Esophagus muscularis mucosa (tissue), 4 donors: ENCODE measurements at regions not wholly inside any gene's neighbourhood (a gene's known extent, or its start where the extent isn't known, plus 50 kb on each side); places are given as distances from the start of the nearest gene placed in this dataset.

Experiments
- DNase-seq: peaks from one replicate; pipeline ENCODE4 v3.0.0-alpha.2; 2017; ENCODE audit errors: extremely low spot score
- H3K27ac ChIP-seq, 4 donors: fragments of 200-600 bp; sonication (generic); replicated peaks in 1 of 4; 1 replicate in 3 of 4; 2 replicates in 1 of 4; pipeline ENCODE4 v1.5.1; 2016 to 2019; ENCODE audit warnings: mild to moderate bottlenecking in 1 of 4
- H3K27me3 ChIP-seq, 4 donors: fragments of 200-600 bp; sonication (generic); one replicate each; pipeline versions ENCODE4 v1.5.1 to v1.6.0; 2016 to 2019
- H3K36me3 ChIP-seq, 4 donors: fragments of 200-600 bp; sonication (generic); one replicate each; pipeline ENCODE4 v1.5.1; 2016 to 2019
- H3K4me1 ChIP-seq, 4 donors: fragments of 200-600 bp; sonication (generic); one replicate each; pipeline ENCODE4 v1.5.1; 2016 to 2019
- H3K4me3 ChIP-seq, 4 donors: fragments of 200-600 bp; sonication (generic); 1 replicate in 2 of 4; 2 replicates in 2 of 4; pipeline ENCODE4 v1.5.1; 2016 to 2019; ENCODE audit warnings: mild to moderate bottlenecking in 4 of 4, moderate library complexity in 1 of 4
- H3K9me3 ChIP-seq, 4 donors: fragments of 200-600 bp; sonication (generic); 1 replicate in 3 of 4; 2 replicates in 1 of 4; pipeline ENCODE4 v1.5.1; 2016 to 2019
- EP300 ChIP-seq: sonication (generic); formaldehyde crosslinking; IDR thresholded peaks from one replicate; pipeline ENCODE4 v1.6.1; 2017; ENCODE audit warnings: antibody characterized with exemption
- POLR2A ChIP-seq: fragments of 450-650 bp; IDR thresholded peaks from one replicate; pipeline ENCODE4 v1.6.1; 2017; ENCODE audit warnings: antibody characterized with exemption, moderate library complexity, mild to moderate bottlenecking, low read depth
- POLR2AphosphoS5 ChIP-seq, 2 donors: sonication (generic); formaldehyde crosslinking; IDR thresholded peaks; one replicate each; pipeline ENCODE4 v1.6.1; 2017; ENCODE audit warnings: antibody characterized with exemption in 2 of 2
- WGBS: methylation state at CpG from one replicate; pipeline ENCODE4 v1.1.5; 2018; 5-methylcytosine and 5-hydroxymethylcytosine counted together
- intact Hi-C: fragments of 100-400 bp; cut with DNase I; formaldehyde crosslinking; loops from one replicate; pipeline ENCODE4 v1.15.1; 2023
- TF ChIP-seq, protein P1 (sequence below), 3 experiments: fragments of 200-600 bp in 2 of 3; fragments of 450-650 bp in 1 of 3; sonication (generic) in 2 of 3; IDR thresholded peaks; one replicate each; pipeline ENCODE4 v1.5.1; 2017 to 2019; ENCODE audit warnings: antibody characterized with exemption in 3 of 3, mild to moderate bottlenecking in 2 of 3, moderate library complexity in 1 of 3

DNA sequence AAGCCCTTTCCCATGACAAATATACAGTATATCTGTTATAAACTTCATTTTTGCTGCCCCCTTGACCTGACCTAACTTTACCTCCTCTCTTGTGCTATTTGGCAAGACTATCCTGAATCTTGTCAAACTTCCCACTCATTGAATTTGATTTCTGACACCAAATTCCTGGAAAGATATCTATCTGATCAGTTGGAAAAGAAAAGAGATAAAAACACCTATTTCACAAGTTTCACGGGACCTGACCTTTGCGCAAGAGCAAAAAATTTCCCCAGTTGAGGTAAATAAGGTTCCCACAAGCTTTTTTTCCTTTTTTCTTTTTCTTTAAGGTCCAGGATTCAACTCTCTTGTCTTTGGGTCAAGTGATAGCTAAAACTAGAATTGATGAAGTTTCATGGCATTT, 189.2 kb upstream of the LPP start:
- H3K36me3 ChIP-seq: no peaks in the 10 kb centered on the region
- no peaks in the 10 kb centered on the region for H3K9me3 ChIP-seq
- no peak for TF ChIP-seq POLR2A
- TF ChIP-seq POLR2AphosphoS5 (IDR thresholded peaks at IDR 0.05): no peak
- TF ChIP-seq, protein P1, sequence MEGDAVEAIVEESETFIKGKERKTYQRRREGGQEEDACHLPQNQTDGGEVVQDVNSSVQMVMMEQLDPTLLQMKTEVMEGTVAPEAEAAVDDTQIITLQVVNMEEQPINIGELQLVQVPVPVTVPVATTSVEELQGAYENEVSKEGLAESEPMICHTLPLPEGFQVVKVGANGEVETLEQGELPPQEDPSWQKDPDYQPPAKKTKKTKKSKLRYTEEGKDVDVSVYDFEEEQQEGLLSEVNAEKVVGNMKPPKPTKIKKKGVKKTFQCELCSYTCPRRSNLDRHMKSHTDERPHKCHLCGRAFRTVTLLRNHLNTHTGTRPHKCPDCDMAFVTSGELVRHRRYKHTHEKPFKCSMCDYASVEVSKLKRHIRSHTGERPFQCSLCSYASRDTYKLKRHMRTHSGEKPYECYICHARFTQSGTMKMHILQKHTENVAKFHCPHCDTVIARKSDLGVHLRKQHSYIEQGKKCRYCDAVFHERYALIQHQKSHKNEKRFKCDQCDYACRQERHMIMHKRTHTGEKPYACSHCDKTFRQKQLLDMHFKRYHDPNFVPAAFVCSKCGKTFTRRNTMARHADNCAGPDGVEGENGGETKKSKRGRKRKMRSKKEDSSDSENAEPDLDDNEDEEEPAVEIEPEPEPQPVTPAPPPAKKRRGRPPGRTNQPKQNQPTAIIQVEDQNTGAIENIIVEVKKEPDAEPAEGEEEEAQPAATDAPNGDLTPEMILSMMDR (IDR thresholded peaks at IDR 0.05): no peak
- no peak for TF ChIP-seq EP300
- 91% methylated on average over 2 of the region's 2 CpGs for WGBS
- H3K4me3 ChIP-seq: no peak overlapping the region
- DNase-seq: no peak
- no peak overlapping the region for H3K27ac ChIP-seq
- peaks cover 7 to 30% (median 9%) of the 10 kb centered on the region in 4 donors for H3K4me1 ChIP-seq
- H3K27me3 ChIP-seq: no peaks in the 10 kb centered on the region
- intact Hi-C loops: no loop called here

DNA sequence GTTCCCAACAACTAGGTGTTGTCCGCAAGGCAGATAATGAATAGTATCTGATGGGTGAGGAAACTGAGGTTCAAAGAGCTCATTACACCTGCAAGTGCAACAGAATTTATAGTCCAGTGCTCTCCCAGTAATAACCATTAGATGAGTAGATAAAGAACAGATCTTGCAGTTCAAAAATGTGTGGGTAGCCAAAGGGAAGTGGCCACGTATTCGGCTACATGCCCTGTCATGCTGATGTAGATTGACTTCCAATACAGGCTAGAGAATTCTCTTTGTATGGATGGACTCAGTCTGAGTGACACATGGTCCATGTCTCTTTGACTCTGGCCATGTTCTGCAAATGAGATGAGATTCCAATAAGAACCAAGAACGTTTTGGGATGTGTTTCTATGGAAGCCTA, 187.9 kb upstream of the LPP start:
- no peaks in the 10 kb centered on the region for H3K9me3 ChIP-seq
- no peak overlapping the region for H3K27ac ChIP-seq
- TF ChIP-seq, protein P1 (IDR thresholded peaks at IDR 0.05): no peak
- no peak for TF ChIP-seq POLR2AphosphoS5 (IDR thresholded peaks at IDR 0.05)
- no peak for TF ChIP-seq EP300
- TF ChIP-seq POLR2A: no peak
- no peak for DNase-seq
- no peaks in the 10 kb centered on the region for H3K27me3 ChIP-seq
- H3K36me3 ChIP-seq: no peaks in the 10 kb centered on the region
- intact Hi-C loops: no loop called here
- WGBS: 81% methylated on average over 4 of the region's 4 CpGs
- peaks cover 7 to 30% (median 9%) of the 10 kb centered on the region in 4 donors for H3K4me1 ChIP-seq
- H3K4me3 ChIP-seq: no peak overlapping the region

DNA sequence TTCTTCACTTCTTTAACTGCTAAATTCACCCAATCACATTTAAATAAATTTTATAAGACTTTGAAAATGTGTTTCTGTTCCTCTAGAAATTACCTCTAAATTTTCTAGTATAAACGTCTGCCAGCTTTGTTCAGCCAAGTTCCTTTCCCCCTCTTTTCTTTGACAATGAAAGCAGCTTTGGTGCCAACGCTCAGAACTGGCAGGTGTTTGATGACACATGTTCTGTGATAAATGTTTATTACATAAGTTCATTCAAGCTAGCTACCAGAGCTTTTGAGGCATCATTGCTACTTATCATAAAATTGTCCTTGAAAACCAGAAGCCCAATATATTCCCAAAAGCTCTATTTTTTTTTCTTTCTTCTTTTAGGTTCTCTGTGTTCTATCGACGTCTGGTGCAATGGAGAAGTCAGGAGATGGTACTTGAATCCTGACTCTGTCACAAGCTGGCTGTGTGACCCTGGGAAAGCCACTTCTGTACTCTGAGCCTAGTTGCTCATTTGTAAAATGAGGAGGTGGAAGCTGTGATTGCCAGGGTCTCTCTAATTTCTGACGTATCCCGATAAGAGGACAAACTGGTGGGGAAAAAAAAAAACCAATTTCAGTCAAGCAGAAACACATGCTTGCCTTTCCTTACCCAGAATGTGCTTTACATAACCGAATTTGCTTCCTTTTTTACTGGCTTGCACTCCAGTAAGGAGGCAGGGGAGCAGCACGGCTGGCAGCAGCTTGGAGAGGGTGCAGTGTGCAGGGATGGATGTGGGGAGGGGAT, 187.1 kb upstream of the LPP start:
- no peaks in the 10 kb centered on the region for H3K27me3 ChIP-seq
- no peaks in the 10 kb centered on the region for H3K9me3 ChIP-seq
- H3K36me3 ChIP-seq: no peaks in the 10 kb centered on the region
- TF ChIP-seq POLR2A (no peak), EP300 (no peak), POLR2AphosphoS5 (IDR thresholded peaks at IDR 0.05) (no peak)
- TF ChIP-seq, protein P1 (IDR thresholded peaks at IDR 0.05): no peak
- 59% methylated on average over 8 of the region's 8 CpGs for WGBS
- peaks cover 7 to 33% (median 13%) of the 10 kb centered on the region in 4 donors for H3K4me1 ChIP-seq
- no peak overlapping the region for H3K4me3 ChIP-seq
- intact Hi-C loops: no loop called here
- DNase-seq: no peak
- no peak overlapping the region for H3K27ac ChIP-seq

DNA sequence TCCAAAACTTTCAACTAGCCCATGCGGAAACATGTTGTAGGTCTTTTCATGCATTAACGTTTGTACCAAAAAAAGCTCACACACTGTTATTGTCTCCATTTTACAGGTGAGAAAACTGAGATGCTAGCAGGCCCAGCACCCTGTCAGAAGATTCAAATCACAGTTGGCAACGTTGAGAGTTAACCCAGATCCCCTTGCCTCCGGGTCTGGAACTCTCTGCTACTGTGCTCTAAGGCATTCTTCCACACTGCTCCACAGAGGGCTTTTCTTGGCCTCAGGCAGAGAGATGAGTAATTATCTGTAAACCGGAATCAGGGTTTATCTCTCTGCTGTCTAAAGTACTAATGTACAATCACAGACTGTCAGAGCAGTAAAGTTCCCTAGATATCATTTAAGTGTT, 186.0 kb upstream of the LPP start:
- intact Hi-C loops: no loop called here
- TF ChIP-seq POLR2A (no peak), POLR2AphosphoS5 (IDR thresholded peaks at IDR 0.05) (no peak), EP300 (no peak)
- TF ChIP-seq, protein P1 (IDR thresholded peaks at IDR 0.05): no peak
- 67% methylated on average over 5 of the region's 5 CpGs for WGBS
- H3K4me1 ChIP-seq: peaks cover 7 to 37% (median 18%) of the 10 kb centered on the region in 4 donors
- no peak overlapping the region for H3K4me3 ChIP-seq
- no peaks in the 10 kb centered on the region for H3K9me3 ChIP-seq
- H3K27ac ChIP-seq: no peak overlapping the region
- DNase-seq: no peak
- H3K27me3 ChIP-seq: no peaks in the 10 kb centered on the region
- no peaks in the 10 kb centered on the region for H3K36me3 ChIP-seq
